Cardiac septum (tissue), 1 donor: ENCODE measurements at regions not wholly inside any gene's neighbourhood (a gene's known extent, or its start where the extent isn't known, plus 50 kb on each side); places are given as distances from the start of the nearest gene placed in this dataset.
"Not testable (repeated sequence)": the region's sequence is repeated elsewhere in the genome, so short reads cannot be mapped to it uniquely, and the experiment has no call there.

Source experiments
- DNase-seq: peaks from one replicate; pipeline ENCODE4 v3.0.0-alpha.2; 2020; ENCODE audit warnings: low spot score
- intact Hi-C: fragments of 100-400 bp; cut with DNase I; formaldehyde crosslinking; loops from one replicate; pipeline ENCODE4 v1.14.0; 2022
- donor health status: DM: no; HTN: no; CAD: no.

GRCh38 chr18:64407606-64408005, 258.7 kb upstream of the LINC00305 start:
- no peak for DNase-seq
- intact Hi-C loops = no loop called here

- no peak for DNase-seq
- intact Hi-C loops = no loop called here
These were observed 256.3 kb upstream of the LINC00305 start for GRCh38 chr18:64405161-64405560.

GRCh38 chr18:64403784-64404503, 255.1 kb upstream of the LINC00305 start:
- intact Hi-C loops = no loop called here

GRCh38 chr18:64402636-64403035, 253.7 kb upstream of the LINC00305 start:
- no peak for DNase-seq
- intact Hi-C loops = no loop called here

More at GRCh38 chr18:64403784-64404503, 255.1 kb upstream of the LINC00305 start:
- DNase-seq = no peak

- intact Hi-C loops = no loop called here
- no peak for DNase-seq
These were observed 252.6 kb upstream of the LINC00305 start for GRCh38 chr18:64401268-64402060.

- DNase-seq = no peak
- intact Hi-C loops = no loop called here
These were observed 250.7 kb upstream of the LINC00305 start for GRCh38 chr18:64399566-64399965.

GRCh38 chr18:64398320-64398719, 249.4 kb upstream of the LINC00305 start:
- intact Hi-C loops = no loop called here
- DNase-seq = no peak

GRCh38 chr18:64392202-64392601, 243.3 kb upstream of the LINC00305 start:
- DNase-seq = no peak
- intact Hi-C loops = no loop called here

GRCh38 chr18:64384101-64384500, 235.2 kb upstream of the LINC00305 start:
- intact Hi-C loops = no loop called here
- no peak for DNase-seq

- no peak for DNase-seq
- intact Hi-C loops = no loop called here
These were observed 231.2 kb upstream of the LINC00305 start for GRCh38 chr18:64380117-64380516.

GRCh38 chr18:64379662-64380061, 230.8 kb upstream of the LINC00305 start:
- DNase-seq = no peak
- intact Hi-C loops = no loop called here

GRCh38 chr18:64377446-64377845, 228.6 kb upstream of the LINC00305 start:
- intact Hi-C loops = no loop called here
- DNase-seq = no peak

- intact Hi-C loops = no loop called here
- DNase-seq = no peak
These were observed 224.0 kb upstream of the LINC00305 start for GRCh38 chr18:64372850-64373249.

GRCh38 chr18:64369830-64370440, 221.0 kb upstream of the LINC00305 start:
- intact Hi-C loops, DNase-seq: not testable (repeated sequence)

GRCh38 chr18:64365106-64365505, 216.2 kb upstream of the LINC00305 start:
- intact Hi-C loops = no loop called here
- DNase-seq = no peak

- intact Hi-C loops = no loop called here
- DNase-seq = no peak
These were observed 188.8 kb upstream of the LINC00305 start for GRCh38 chr18:64337673-64338072.

- intact Hi-C loops = no loop called here
- DNase-seq = no peak
These were observed 188.1 kb upstream of the LINC00305 start for GRCh38 chr18:64337018-64337417.

- DNase-seq = no peak
- intact Hi-C loops = loop anchor here (5.0 kb wide), 1 partner anchor 57 kb away; no protein-coding TSS in a partner anchor
These were observed 185.9 kb upstream of the LINC00305 start for GRCh38 chr18:64334748-64335147.

GRCh38 chr18:64333584-64333983, 184.7 kb upstream of the LINC00305 start:
- intact Hi-C loops = loop anchor here (5.0 kb wide), 1 partner anchor 56 kb away; no protein-coding TSS in a partner anchor
- DNase-seq = no peak

GRCh38 chr18:64332835-64333234, 183.9 kb upstream of the LINC00305 start:
- no peak for DNase-seq
- intact Hi-C loops = loop anchor here (5.0 kb wide), 1 partner anchor 56 kb away; no protein-coding TSS in a partner anchor
